ENCODE measurements at regions not wholly inside any gene's neighbourhood (a gene's known extent, or its start where the extent isn't known, plus 50 kb on each side); places are given as distances from the start of the nearest gene placed in this dataset.
"Not testable (repeated sequence)": the region's sequence is repeated elsewhere in the genome, so short reads cannot be mapped to it uniquely, and the experiment has no call there.

GRCh38 chr11:86749821-86750401 lies 50.4 kb upstream of the PRSS23 start:
- no peak for DNase-seq (ENCODE audit: low spot score)

- DNase-seq (ENCODE audit: low spot score), result no peak
These were observed 51.0 kb upstream of the PRSS23 start for GRCh38 chr11:86749376-86749775.

GRCh38 chr11:86748296-86748695 lies 52.0 kb upstream of the PRSS23 start:
- DNase-seq (ENCODE audit: low spot score), result no peak

- no peak for DNase-seq (ENCODE audit: low spot score)
These were observed 52.5 kb upstream of the PRSS23 start for GRCh38 chr11:86747801-86748200.

- DNase-seq (ENCODE audit: low spot score), result no peak
These were observed 53.8 kb upstream of the PRSS23 start for GRCh38 chr11:86746514-86746913.

- DNase-seq (ENCODE audit: low spot score), result no peak
These were observed 54.8 kb upstream of the PRSS23 start for GRCh38 chr11:86745571-86745970.

- DNase-seq (ENCODE audit: low spot score), result peak; percentile 63
These were observed 56.9 kb upstream of the PRSS23 start for GRCh38 chr11:86743223-86744118.

- DNase-seq (ENCODE audit: low spot score), result no peak
These were observed 58.2 kb upstream of the PRSS23 start for GRCh38 chr11:86741839-86742805.

GRCh38 chr11:86741484-86741835 lies 58.9 kb upstream of the PRSS23 start:
- no peak for DNase-seq (ENCODE audit: low spot score)

- DNase-seq (ENCODE audit: low spot score), result peak; percentile 15
These were observed 59.5 kb upstream of the PRSS23 start for GRCh38 chr11:86740628-86741483.

GRCh38 chr11:86738568-86738967 lies 61.8 kb upstream of the PRSS23 start:
- DNase-seq (ENCODE audit: low spot score), result no peak

- DNase-seq (ENCODE audit: low spot score), result no peak
These were observed 62.6 kb upstream of the PRSS23 start for GRCh38 chr11:86737737-86738136.

- DNase-seq (ENCODE audit: low spot score), result no peak
These were observed 63.1 kb upstream of the PRSS23 start for GRCh38 chr11:86737230-86737629.

- no peak for DNase-seq (ENCODE audit: low spot score)
These were observed 63.8 kb upstream of the PRSS23 start for GRCh38 chr11:86736291-86737143.

GRCh38 chr11:86735451-86736290 lies 63.3 kb upstream of the ME3 start:
- DNase-seq (ENCODE audit: low spot score), result no peak

- not testable (repeated sequence) for DNase-seq (ENCODE audit: low spot score)
These were observed 60.3 kb upstream of the ME3 start for GRCh38 chr11:86732739-86733138.

- DNase-seq (ENCODE audit: low spot score), result not testable (repeated sequence)
These were observed 59.9 kb upstream of the ME3 start for GRCh38 chr11:86732286-86732685.

GRCh38 chr11:86729576-86729975 lies 57.2 kb upstream of the ME3 start:
- DNase-seq (ENCODE audit: low spot score), result not testable (repeated sequence)

GRCh38 chr11:86728562-86728961 lies 56.1 kb upstream of the ME3 start:
- no peak for DNase-seq (ENCODE audit: low spot score)

All from putamen (tissue), 1 donor.